NOMO-1 (cell line): ENCODE measurements at regions not wholly inside any gene's neighbourhood (a gene's known extent, or its start where the extent isn't known, plus 50 kb on each side); places are given as distances from the start of the nearest gene placed in this dataset.
"Not testable (repeated sequence)": the region's sequence is repeated elsewhere in the genome, so short reads cannot be mapped to it uniquely, and the experiment has no call there.

Experiments
- DNase-seq, 2 experiments: peaks; one replicate each; lab custom pipeline; 2025; ENCODE audit not compliant: unreplicated experiment in 2 of 2; lab: John Stamatoyannopoulos, UW

DNA sequence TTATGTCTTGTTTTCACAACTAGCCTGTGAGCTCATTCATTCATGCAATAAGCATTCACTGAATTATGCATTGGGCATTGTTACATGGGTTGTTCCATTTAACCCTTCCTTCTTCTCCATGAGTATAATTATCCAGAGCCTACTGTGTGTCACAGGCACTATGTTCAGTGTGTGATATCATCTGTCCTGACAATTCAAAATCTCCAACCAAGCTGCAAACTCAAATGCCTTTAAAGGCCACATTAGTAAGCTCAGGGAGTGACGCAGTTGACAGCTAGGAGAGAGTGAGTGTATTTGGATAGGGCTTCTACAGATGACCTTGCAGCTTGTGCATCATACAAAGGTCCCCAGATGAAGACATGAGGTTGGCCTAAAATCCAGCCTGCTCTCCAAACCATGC is 289.5 kb downstream of the OMA1 start:
- DNase-seq, result no peak

DNA sequence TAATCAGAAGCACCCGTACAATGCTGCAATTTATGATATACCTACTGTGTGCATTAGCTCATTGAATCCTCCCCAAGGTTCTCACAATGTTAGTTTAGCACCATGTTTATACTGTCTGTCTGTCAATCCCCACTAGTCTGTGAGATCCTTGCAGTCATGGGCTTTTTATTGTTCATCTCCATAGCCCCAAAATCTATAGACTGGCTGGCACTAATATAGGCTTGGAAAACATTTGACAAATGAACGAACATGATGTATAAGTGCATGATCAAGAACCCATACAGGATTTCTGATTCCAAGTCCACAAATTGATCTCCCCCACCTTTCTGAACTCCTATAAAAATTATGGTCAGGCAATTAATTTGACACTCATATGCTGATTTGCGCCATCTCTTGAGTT is 290.0 kb downstream of the OMA1 start:
- no peak for DNase-seq

DNA sequence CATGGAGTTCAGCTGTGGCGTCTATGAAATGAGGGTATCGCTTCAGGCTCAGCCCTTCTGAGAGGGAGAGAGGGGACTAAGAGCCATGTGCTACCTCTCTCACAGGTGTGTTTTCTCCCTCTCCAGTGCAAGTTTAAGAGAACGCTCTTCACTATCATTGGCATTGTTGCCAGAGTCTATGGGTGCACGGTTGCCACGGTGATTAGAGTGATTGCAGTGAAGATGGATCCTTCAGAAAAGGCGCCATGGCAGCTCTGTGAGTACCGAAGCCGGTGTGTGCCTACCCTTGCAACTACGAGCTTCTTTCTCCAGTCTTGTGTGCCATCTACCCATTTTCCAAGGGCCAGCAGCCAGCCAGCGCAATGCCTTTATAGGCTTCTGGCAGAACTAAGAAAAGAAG is 290.5 kb downstream of the OMA1 start:
- no peak for DNase-seq

DNA sequence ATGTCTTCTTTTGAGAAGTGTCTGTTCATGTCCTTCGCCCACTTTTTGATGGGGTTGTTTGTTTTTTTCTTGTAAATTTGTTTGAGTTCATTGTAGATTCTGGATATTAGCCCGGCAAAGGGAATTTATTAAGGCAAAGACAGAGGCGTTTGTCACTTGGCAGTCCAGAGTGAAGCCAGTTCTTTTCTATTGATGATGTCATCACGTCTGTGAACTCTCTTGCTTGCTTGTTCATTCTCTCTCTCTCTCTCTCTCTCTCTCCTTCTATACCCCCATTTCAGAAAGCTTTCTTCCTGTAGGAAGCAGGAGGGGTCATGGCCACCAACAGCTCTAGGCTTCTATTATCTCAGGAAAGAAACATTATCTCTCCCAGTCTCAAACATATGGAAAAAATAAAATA is 291.3 kb downstream of the OMA1 start:
- DNase-seq, result no peak

DNA sequence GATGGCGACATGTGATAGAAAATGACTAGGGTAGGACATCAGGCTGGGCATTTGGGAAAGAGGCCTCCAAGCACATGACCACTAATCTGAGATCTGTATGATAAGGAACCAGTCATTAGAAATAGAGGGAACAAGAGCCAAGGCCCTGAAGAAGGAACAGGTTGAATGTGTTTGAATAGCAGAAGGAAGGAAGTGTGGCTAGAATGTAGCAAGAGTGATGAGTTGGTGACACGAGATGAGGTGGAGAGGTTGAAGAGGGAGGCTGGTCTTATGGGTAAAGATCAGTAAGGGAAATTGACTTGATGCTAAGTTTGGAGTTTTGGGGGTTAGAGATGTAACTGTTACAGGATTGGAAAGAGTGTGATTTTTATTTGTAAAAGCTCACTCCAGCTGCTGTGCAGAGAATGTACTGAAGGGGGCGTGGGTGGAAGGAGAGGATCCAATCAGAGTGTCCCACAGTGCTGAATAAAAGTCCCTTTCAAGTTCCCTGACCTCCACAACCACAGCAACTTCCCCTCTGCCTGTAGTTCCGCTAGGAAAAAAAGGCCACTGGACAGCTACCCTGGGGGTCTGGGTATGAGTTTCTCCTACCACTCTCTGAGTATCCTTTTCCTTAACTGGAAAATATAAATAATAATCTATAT is 295.0 kb downstream of the OMA1 start:
- peak; percentile 85 to 92 for DNase-seq

DNA sequence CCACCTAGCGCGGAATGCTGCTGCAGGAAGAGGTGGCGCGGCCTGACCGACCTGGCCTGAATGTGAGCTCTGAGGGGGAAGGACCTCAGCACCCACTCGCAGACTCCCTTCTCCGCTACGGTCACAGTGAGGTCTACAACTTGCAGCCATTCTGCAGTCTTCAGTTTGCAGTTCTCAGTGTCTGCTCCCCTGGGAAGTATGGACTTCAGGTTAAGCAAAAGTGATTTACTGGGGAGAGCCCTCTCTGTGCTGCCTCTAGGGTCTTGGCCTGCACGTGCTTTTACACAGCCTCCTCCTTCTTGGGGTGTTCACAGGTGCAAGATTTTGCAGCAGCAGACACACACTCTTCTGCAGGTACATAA is 296.0 kb downstream of the OMA1 start:
- DNase-seq, result no peak

DNA sequence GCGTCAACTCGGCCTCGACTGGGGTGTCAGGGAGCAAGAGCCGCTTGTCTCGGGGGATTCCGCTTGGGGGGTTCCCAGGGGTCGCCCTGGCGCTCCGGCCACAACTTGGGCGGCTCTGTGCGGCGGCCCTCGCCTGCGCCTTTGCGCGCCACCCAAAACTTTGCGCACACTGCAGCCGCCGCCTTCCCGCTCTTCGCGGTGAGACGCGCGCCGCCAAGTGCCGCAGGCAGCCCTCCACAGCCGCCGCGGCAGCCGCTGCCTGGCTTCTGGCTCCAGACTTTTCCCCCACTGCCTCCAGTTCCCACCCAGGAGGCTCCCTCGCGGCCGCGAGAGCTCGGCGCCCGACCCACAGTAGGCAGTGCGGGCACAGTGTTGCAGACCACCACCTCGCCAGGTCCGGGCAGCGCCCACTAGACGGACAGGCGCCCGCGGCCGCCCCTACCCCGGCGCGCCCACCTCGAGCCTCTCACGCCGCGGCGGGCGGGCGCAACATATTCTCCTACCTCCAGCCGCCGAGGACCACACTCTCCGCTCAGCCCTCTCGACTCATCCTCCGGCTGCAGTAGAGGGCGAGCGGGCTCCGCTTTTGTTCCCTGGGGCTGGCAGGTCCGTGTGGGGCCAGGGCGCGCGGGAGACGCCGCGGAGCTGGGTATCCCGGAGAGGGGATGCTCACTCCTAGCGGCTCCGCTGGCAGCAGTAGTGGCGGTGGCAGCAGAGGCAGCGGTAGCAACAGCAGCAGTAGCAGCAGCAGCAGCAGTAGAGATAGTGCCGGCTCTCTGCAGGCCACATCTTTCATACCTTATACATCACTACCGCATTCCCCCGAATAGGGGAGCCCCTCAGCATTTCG is 296.6 kb downstream of the OMA1 start:
- no peak for DNase-seq

DNA sequence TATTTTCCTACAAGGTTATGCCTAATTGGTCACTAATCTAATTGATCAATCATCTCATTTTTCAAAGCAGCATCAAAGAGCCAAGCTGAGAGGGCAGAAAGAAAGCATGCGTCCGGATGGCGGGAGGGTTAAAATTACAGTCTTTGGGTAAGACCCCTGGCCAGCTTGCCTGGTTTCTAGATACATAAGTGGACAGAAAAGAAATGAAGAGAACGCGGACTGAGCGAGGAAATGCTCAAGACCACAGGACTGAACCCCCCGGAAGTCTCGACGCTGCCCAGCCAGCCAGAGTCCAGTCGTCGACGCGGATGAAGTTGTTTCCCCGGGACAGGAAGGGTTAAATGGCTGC is 297.2 kb downstream of the OMA1 start:
- no peak for DNase-seq

DNA sequence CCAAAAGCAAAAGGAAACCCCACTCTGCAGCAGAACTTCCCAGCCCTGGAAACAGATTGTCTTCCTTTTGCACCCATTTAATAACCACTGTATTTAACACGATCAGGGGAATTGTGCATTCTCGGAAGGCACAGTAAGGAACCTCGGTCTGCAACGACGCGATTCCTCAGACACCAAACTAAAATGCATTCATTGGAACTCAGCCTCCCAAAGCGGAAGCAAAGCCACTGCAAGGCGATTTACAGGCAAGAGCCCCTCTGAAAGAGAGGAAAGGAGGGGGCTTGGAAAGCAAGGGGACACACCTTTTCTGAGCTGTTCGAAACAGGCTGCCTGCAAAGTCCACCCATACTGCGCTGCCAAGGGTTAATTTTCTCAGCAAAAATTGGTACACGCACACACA is 297.7 kb downstream of the OMA1 start:
- no peak for DNase-seq

DNA sequence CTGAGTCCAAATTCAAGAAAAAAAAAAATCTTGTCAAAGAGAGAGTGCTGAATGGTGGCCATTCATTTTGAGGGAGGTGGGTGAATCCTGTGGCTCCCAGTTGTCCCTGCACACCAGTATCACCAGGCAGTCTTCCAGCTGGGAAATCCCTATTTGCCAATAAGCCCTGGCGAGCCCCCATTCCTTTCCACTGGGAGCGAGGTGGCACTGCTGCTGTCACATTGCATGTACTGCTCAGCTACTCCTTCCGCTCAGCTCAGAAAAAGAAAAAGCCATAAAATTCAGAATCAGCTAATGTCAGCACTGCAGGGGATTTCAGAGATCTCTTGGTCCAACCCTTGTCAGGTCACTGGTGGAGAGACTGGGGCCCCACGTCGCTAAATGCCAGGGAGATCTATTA is 298.5 kb downstream of the OMA1 start:
- no peak for DNase-seq

DNA sequence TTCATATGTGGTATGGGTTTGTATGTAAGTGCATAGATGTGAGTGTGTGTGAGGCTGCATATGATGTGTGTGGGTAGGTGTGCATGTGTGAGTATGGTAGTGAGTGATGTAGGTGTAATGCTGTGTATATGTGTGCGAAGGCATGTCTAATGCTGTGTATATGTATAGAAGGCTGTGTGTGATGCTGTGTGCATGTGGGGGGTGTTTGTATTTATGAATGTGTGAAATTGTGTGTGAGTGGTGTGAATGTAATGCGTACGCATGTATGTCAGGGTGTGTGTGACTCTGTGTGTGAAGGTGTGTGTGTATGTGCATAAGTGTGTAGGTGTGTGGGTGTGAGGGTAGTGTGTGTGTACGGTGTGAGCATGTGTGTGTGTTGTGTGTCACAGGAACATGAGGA is 300.0 kb downstream of the OMA1 start:
- DNase-seq, result no peak

DNA sequence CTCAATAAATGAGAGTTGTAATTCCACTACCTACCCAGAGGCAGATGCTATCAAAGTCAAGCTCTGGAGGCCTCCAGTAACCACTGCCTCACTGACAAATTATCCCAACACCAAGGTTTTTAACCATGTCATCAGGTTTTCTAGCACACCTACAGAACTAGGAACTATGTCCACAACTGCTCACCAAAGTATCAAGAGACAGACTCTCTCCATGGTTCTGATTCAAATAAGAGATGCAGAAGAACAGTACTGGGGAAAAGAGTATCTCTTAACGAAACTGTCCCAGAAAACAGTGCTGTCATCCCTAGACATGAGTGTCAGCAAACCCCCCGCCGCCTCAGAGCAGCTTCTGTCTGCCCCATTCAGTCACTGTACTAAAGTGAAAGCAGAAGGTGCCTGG is 301.7 kb downstream of the OMA1 start:
- DNase-seq, result no peak

DNA sequence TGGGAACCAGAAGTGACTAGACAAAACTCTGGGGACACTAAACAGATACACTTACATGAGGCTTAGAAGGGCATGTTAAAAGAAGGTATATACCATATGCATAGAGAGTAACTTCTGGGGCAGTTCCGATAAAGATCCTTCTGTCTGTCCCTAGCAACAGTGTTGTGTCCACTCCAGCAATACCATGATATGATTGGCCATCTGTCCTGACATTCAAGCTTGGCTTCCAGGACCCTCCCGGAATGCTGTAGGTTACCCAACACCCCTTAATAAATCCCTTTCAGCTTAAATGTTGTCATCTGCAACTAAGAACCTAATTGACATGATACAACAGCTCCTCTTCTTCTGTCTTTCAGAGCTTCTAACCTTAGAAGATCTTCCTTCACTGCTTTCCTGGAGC is 307.7 kb downstream of the OMA1 start:
- DNase-seq, result no peak

DNA sequence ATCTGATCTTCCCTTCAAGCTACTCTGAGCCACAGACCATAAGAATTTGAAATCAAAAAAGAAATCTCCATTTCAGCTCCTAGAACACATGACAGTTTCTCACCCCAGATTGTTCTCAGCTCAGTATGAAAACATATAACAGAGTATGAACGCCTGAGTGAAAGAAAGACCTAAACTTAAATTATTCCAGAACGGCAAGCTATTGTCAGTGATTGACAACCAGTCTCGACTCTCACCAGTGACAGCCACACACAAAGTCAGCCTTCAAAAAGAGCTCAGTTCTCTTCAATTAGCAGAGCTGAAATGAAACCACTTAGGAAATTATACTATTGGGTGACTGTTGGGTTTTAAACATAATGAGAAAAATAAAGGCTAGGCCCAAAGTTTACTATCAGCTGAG is 312.8 kb downstream of the OMA1 start:
- no peak for DNase-seq

DNA sequence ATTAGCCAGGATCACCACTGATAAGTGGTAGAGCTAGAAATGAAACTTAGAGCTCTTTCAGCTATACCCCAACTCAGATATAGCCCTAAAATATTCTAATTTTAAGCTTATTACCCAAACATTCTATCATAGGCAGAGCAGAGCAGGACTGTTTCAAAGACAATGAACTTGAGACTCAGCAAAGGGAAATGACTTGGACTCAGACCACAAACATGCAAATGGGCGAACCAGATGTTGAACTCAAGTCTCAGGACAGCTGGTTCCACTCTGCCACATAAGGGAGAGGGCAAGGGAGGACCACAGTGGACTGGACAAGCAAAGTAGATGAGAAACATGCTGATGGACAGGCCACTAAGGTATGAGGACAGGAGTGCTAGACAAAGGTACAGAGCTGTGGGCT is 315.3 kb downstream of the OMA1 start:
- no peak for DNase-seq

DNA sequence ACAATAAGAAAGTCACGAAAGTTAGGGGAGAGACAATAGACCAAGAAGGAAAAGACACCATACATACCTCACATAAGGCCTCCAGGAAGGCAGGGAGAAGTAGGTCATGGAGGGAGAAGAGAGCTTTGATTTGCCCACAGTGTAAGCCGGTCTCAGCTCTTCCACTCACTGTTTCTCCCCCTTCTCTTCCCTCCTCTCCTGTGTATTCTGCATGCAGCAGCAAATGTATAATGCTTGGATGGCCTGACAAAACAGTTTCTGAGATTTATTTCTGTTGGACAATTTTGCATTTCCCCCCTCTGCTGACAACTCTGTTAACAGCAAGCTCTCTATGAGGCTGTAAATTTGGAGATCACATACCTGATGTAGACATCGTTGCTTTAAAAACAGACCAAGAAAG is 318.9 kb downstream of the OMA1 start:
- no peak for DNase-seq

DNA sequence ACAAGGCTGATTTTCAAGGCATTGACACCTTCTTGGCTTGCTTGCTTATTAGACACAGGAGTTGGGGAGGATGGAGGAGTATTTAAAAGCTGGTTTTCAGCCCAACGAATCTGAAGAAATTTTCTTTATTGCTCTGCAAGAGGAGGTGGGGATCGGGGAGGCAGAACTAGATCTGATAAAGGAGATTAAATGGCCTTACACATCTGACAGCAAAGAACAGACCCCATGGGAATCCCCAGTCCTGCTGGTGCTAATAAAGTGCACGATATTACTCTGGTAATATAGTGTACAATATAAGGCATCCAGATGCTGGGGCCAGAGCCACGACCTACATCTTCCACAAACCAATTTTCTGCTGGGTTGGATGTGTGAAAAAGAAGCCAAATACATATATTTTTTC is 323.0 kb downstream of the OMA1 start:
- no peak for DNase-seq

DNA sequence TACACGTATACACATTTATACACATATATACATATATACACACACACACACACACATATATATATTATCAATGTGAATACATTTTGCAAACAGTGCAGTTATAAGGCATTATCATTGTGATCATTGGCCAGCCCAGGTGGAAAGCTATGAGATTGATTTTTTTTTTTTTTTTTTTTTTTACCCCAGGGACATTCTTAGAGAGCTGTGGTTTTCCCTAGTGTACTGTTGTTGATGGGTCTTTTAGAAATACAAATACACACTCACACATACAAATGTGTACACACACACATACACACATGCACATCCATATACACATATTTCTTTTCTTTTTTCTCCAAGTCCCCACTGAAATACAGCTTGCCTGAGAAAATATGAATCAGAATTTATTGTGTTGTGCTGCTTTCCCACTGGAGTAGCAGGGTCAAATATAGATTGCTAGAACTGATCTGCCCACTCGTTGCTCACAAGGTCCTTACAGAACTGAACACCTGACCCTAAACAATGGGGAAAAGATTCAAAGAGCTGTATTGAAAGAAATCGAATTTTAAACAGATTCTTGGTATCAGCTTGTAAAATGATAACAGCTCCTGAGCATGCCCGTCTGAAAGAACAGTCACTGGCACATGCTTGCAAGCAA is 325.6 kb downstream of the OMA1 start:
- DNase-seq, result no peak

DNA sequence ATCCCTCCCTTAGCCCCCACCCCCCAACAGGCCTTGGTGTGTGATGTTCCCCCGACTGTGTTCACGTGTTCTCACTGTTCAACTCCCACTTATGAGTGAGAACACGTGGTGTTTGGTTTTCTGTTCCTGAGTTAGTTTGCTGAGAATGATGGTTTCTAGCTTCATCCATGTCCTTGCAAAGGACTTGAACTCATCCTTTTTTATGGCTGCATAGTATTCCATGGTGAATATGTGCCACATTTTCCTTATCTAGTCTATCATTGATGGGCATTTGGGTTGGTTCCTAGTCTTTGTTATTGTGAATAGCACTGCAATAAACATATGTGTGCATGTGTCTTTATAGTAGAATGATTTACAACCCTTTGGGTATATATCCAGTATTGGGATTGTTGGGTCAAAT is 330.4 kb downstream of the OMA1 start:
- DNase-seq, result not testable (repeated sequence)

DNA sequence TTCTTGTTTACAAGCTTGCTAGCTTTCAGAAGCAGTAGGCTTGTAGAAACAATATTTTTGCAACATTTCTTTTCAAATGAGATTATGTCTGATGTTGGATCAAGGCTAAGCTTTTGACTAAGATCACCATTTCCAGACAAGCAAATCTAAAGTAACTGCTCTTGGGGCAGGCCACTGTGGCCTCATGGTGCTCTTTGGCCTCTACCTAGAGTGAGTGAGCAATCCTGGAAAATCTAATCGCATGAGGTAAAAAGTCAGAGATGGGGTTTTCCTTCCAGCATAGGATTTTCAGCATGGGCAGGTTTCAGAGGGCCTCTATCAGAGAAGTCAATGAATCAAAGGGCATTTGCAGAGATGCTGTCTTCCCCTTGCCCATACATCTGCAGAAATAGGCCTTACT is 331.9 kb downstream of the OMA1 start:
- no peak for DNase-seq

DNA sequence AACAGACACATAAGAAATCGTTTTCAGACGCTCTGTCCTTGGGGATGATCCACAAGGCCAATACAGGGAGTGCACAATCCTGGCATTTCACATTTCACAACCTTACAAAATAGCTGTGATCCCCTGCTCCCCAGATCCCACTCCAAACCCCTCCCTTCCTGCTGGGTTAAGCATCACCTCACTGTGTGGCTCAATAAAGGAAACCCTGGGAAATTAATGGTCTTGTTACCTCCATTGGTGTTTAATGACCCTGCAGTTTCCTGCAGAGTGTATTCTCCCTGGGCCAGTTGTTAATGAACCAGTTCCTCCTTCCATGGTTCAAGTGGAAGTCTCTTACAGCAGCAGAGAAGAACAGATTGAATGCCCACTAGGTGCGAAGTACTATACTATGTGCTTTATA is 334.7 kb downstream of the OMA1 start:
- no peak for DNase-seq

DNA sequence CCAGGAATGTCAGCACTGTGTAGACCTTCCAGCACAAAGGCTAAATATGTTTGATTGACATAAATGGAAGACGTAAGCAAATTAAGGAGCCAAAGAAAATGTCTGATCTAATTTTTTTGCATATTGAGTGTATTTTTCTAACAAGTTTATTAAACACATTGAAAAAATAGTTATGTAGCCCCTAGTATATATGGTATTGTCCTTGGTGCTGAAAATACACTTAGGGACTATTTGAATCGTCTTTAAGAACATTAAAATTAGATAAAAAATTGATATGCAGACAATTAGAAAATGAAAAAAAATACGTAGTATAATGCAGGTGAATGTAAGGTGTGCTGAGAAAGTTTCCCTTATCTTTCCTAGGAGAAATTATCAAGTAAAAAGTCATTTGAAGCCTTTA is 337.0 kb downstream of the OMA1 start:
- DNase-seq, result no peak
